ENCODE measurements at regions not wholly inside any gene's neighbourhood (a gene's known extent, or its start where the extent isn't known, plus 50 kb on each side); places are given as distances from the start of the nearest gene placed in this dataset.

DNA sequence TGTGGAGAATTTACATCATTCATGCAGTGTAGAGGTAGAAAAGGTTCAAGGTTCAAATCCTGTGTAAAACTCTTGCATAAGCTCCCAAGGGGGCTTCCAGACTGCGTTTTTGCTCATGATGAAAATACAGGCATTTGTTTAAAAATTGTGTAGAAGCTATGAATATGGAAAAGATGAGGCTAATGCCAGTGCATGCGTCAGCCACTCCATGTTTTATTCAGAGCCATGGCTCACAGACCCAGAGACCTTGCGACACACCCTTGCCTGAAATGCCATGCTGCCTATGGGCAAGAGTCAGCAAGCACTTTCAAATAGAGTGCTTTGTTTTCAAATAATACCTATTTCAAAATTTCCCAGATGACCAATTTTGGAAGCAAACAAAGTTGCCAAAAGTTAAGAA, 262.3 kb downstream of the TRIB2 start:
- TF ChIP-seq, protein P1, sequence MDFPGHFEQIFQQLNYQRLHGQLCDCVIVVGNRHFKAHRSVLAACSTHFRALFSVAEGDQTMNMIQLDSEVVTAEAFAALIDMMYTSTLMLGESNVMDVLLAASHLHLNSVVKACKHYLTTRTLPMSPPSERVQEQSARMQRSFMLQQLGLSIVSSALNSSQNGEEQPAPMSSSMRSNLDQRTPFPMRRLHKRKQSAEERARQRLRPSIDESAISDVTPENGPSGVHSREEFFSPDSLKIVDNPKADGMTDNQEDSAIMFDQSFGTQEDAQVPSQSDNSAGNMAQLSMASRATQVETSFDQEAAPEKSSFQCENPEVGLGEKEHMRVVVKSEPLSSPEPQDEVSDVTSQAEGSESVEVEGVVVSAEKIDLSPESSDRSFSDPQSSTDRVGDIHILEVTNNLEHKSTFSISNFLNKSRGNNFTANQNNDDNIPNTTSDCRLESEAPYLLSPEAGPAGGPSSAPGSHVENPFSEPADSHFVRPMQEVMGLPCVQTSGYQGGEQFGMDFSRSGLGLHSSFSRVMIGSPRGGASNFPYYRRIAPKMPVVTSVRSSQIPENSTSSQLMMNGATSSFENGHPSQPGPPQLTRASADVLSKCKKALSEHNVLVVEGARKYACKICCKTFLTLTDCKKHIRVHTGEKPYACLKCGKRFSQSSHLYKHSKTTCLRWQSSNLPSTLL (IDR thresholded peaks at IDR 0.05): no peak
- TF ChIP-seq POLR2AphosphoS2 (IDR thresholded peaks at IDR 0.05; ENCODE audit: low read length) (no peak), KHSRP (IDR thresholded peaks at IDR 0.05) (no peak), ZBTB7A (IDR thresholded peaks at IDR 0.05; ENCODE audit: borderline replicate concordance, control insufficient read depth, low read depth, low read length) (no peak), ZSCAN29 (IDR thresholded peaks at IDR 0.05) (no peak), CREB1 (IDR thresholded peaks at IDR 0.05) (no peak), CREB1 (CRISPR knock-in tag; IDR thresholded peaks at IDR 0.05) (no peak), NFIC (IDR thresholded peaks at IDR 0.05) (no peak), DPF2 (IDR thresholded peaks at IDR 0.05) (no peak), CBX1 (IDR thresholded peaks at IDR 0.05; ENCODE audit: low read depth) (no peak), CHD4 (IDR thresholded peaks at IDR 0.05; ENCODE audit: insufficient read depth, insufficient replicate concordance, low read depth, low read length, poor library complexity, severe bottlenecking) (no peak), EP300 (IDR thresholded peaks at IDR 0.05; ENCODE audit: low read length) (no peak)
- TF ChIP-seq, protein P2, sequence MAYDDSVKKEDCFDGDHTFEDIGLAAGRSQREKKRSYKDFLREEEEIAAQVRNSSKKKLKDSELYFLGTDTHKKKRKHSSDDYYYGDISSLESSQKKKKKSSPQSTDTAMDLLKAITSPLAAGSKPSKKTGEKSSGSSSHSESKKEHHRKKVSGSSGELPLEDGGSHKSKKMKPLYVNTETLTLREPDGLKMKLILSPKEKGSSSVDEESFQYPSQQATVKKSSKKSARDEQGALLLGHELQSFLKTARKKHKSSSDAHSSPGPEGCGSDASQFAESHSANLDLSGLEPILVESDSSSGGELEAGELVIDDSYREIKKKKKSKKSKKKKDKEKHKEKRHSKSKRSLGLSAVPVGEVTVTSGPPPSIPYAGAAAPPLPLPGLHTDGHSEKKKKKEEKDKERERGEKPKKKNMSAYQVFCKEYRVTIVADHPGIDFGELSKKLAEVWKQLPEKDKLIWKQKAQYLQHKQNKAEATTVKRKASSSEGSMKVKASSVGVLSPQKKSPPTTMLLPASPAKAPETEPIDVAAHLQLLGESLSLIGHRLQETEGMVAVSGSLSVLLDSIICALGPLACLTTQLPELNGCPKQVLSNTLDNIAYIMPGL (CRISPR knock-in tag; IDR thresholded peaks at IDR 0.05): no peak
- TF ChIP-seq, protein P3, sequence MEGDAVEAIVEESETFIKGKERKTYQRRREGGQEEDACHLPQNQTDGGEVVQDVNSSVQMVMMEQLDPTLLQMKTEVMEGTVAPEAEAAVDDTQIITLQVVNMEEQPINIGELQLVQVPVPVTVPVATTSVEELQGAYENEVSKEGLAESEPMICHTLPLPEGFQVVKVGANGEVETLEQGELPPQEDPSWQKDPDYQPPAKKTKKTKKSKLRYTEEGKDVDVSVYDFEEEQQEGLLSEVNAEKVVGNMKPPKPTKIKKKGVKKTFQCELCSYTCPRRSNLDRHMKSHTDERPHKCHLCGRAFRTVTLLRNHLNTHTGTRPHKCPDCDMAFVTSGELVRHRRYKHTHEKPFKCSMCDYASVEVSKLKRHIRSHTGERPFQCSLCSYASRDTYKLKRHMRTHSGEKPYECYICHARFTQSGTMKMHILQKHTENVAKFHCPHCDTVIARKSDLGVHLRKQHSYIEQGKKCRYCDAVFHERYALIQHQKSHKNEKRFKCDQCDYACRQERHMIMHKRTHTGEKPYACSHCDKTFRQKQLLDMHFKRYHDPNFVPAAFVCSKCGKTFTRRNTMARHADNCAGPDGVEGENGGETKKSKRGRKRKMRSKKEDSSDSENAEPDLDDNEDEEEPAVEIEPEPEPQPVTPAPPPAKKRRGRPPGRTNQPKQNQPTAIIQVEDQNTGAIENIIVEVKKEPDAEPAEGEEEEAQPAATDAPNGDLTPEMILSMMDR (IDR thresholded peaks at IDR 0.05 in 2 of 3, conservative IDR thresholded peaks at IDR 0.05 in 1 of 3; ENCODE audit: insufficient read depth in 2 of 3, low read depth in 1 of 3, low read length in 3 of 3): no peak
- TF ChIP-seq, protein P4, sequence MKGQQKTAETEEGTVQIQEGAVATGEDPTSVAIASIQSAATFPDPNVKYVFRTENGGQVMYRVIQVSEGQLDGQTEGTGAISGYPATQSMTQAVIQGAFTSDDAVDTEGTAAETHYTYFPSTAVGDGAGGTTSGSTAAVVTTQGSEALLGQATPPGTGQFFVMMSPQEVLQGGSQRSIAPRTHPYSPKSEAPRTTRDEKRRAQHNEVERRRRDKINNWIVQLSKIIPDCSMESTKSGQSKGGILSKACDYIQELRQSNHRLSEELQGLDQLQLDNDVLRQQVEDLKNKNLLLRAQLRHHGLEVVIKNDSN (CRISPR knock-in tag; IDR thresholded peaks at IDR 0.05): no peak
